Cardiac muscle cell (in vitro differentiated cells and primary cell): ENCODE measurements at regions not wholly inside any gene's neighbourhood (a gene's known extent, or its start where the extent isn't known, plus 50 kb on each side); places are given as distances from the start of the nearest gene placed in this dataset.

ENCODE experiments used
- DNase-seq, 2 donors: peaks; one replicate each; pipeline versions ENCODE4 v3.0.0 to v3.0.0-alpha.2; 2010 to 2017; ENCODE audit warnings: low read depth in 1 of 2, low spot score in 1 of 2
- H3K27ac ChIP-seq: fragments of 200-600 bp; sonication (generic); 2 replicates; pipeline ENCODE4 v1.5.1; 2016
- H3K27me3 ChIP-seq: fragments of 200-600 bp; sonication (generic); 2 replicates; pipeline ENCODE4 v1.6.0; 2016; ENCODE audit warnings: control low read depth
- H3K36me3 ChIP-seq: fragments of 200-600 bp; sonication (generic); 2 replicates; pipeline ENCODE4 v1.5.1; 2016; ENCODE audit warnings: control low read depth
- H3K4me1 ChIP-seq: fragments of 200-600 bp; sonication (generic); 2 replicates; pipeline ENCODE4 v1.8.1; 2017; ENCODE audit warnings: low read depth, mild to moderate bottlenecking, mixed run types
- H3K4me3 ChIP-seq: fragments of 200-600 bp; sonication (generic); 2 replicates; pipeline ENCODE4 v1.5.1; 2016; ENCODE audit warnings: mild to moderate bottlenecking
- H3K9me3 ChIP-seq: fragments of 200-600 bp; sonication (generic); 2 replicates; pipeline ENCODE4 v1.5.1; 2017; ENCODE audit warnings: low read depth, mild to moderate bottlenecking, control low read depth
- TF ChIP-seq, protein P1 (sequence below): IDR thresholded peaks from 2 replicates; pipeline ENCODE4 v1.5.1; 2012; ENCODE audit warnings: low read depth, mild to moderate bottlenecking, low read length

DNA sequence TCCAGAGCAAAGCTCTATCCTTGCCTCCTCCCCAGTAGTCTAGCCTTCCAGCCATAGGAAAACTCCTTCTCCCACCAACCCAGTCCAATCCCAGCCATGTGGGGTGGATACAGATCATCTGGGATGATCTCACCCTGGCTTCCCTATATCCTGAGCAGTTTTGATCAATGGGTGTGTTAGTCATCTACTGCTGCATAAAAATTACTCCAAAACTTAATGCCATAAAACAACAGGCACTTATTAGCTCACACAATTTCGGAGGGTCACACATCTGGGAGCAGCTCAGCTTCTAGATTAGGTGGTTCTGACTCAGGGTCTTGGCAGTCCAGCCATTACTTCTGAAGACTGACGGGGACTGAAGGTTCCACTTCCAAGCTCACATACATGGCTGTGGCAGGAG is 190.4 kb downstream of the SPP2 start:
- Histone ChIP-seq H3K27ac (no peak overlapping the region), H3K4me1 (no peaks in the 10 kb centered on the region), H3K36me3 (no peaks in the 10 kb centered on the region), H3K4me3 (no peak overlapping the region), H3K9me3 (no peaks in the 10 kb centered on the region), H3K27me3 (no peaks in the 10 kb centered on the region)
- DNase-seq, result no peak
- TF ChIP-seq, protein P1, sequence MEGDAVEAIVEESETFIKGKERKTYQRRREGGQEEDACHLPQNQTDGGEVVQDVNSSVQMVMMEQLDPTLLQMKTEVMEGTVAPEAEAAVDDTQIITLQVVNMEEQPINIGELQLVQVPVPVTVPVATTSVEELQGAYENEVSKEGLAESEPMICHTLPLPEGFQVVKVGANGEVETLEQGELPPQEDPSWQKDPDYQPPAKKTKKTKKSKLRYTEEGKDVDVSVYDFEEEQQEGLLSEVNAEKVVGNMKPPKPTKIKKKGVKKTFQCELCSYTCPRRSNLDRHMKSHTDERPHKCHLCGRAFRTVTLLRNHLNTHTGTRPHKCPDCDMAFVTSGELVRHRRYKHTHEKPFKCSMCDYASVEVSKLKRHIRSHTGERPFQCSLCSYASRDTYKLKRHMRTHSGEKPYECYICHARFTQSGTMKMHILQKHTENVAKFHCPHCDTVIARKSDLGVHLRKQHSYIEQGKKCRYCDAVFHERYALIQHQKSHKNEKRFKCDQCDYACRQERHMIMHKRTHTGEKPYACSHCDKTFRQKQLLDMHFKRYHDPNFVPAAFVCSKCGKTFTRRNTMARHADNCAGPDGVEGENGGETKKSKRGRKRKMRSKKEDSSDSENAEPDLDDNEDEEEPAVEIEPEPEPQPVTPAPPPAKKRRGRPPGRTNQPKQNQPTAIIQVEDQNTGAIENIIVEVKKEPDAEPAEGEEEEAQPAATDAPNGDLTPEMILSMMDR, result no peak

DNA sequence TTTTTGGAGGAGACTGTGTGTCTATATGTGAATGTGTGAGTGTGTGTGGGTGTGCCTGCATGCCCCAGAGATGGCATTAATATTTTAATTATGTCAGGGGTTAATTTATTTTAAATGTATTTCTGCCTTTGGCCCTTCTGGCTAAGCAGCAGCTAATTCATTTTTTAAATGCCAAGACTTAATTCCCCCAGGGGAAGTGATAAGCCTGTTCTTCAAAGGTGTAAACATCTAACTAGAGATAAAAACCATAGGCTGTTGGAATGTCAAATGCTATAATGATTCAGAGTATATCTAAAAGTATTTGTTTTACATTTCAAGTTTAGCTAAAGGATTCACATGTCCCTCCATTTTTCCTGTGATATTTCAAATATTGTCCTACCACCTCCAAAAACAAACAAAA is 184.7 kb downstream of the SPP2 start:
- TF ChIP-seq, protein P1, result no peak
- no peak for DNase-seq
- Histone ChIP-seq H3K36me3 (no peaks in the 10 kb centered on the region), H3K27ac (no peak overlapping the region), H3K4me1 (no peaks in the 10 kb centered on the region), H3K27me3 (no peaks in the 10 kb centered on the region), H3K9me3 (no peaks in the 10 kb centered on the region), H3K4me3 (no peak overlapping the region)

DNA sequence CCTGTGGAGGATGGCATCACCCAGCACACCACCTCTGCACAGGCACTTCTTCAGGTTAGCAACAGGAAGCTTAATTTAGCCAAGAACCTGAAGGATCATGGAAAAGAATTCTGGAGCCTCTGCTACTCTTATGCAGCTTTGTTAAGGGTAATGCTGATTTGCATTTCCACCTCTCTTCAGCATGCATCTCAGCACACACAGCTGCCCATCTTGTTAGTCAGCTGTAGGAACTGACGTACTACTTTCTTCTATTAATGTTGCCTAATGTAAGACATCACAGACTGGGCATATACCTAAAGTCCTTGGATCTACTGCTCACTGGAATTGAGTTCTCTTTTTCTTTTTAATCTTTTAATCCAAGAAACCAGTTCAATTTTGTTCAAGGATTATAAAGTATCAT is 181.0 kb downstream of the SPP2 start:
- no peaks in the 10 kb centered on the region for H3K4me1 ChIP-seq
- no peaks in the 10 kb centered on the region for H3K27me3 ChIP-seq
- H3K36me3 ChIP-seq, result no peaks in the 10 kb centered on the region
- H3K9me3 ChIP-seq, result no peaks in the 10 kb centered on the region
- no peak for DNase-seq
- TF ChIP-seq, protein P1, result no peak
- no peak overlapping the region for H3K4me3 ChIP-seq
- H3K27ac ChIP-seq, result no peak overlapping the region

DNA sequence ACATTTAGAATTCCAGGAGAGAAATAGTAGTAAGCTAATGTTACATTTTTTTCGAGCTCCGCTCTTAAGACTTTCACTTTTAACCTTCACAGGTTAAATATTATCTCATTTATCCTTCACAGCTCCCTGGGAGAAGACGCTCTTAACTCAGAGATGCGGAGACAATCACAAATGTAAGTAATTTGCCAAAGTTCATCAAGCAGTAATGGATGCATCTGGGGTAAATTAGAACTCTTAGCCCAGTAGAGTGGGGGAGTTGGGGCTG is 168.5 kb downstream of the SPP2 start:
- TF ChIP-seq, protein P1, result no peak
- H3K27ac ChIP-seq, result no peak overlapping the region

DNA sequence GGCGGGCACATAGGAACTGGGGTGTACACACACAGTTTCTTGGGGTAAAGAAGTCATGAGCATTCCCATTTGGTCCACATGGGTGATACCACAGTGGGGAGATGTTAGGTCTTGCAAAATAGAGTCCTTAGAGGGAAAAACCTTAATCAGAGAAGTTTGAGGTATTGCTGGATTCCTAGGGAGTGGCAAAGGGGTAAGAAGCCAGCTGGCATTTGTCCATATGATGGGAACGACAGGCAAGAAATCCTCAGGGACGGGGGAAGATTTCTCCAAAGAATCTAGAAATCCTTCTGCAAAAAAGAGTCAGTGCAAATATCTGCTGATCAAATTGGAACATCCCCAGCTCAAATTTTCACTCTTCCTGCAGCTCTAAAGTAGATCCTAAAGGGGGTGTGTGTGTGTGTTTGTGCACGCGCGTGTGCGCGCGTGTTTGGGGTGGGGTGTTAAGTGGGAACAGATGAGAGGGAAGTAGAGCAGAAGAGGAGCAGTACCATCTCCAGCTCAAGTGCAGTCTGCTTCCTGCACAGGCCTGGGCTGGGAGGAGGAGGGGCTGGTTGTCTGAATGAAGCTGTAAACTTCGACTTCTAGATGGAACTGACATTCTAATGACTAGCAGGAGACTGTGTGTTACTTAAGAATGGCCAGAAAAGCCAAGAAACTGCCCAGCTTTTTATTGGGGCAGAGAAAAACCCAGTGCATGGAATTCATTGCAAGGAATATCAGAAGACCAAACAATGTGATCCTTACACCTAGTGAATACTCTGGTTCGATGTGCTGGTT is 168.0 kb downstream of the SPP2 start:
- Histone ChIP-seq H3K9me3 (no peaks in the 10 kb centered on the region), H3K4me3 (no peak overlapping the region), H3K36me3 (no peaks in the 10 kb centered on the region), H3K27me3 (no peaks in the 10 kb centered on the region), H3K4me1 (no peaks in the 10 kb centered on the region), H3K27ac (no peak overlapping the region)
- DNase-seq, result peak; percentile 3 to 34
- TF ChIP-seq, protein P1, result no peak

More for the DNA sequence above, 168.5 kb downstream of the SPP2 start:
- no peaks in the 10 kb centered on the region for H3K27me3 ChIP-seq
- H3K4me1 ChIP-seq, result no peaks in the 10 kb centered on the region
- no peak for DNase-seq
- H3K4me3 ChIP-seq, result no peak overlapping the region
- H3K9me3 ChIP-seq, result no peaks in the 10 kb centered on the region
- H3K36me3 ChIP-seq, result no peaks in the 10 kb centered on the region

DNA sequence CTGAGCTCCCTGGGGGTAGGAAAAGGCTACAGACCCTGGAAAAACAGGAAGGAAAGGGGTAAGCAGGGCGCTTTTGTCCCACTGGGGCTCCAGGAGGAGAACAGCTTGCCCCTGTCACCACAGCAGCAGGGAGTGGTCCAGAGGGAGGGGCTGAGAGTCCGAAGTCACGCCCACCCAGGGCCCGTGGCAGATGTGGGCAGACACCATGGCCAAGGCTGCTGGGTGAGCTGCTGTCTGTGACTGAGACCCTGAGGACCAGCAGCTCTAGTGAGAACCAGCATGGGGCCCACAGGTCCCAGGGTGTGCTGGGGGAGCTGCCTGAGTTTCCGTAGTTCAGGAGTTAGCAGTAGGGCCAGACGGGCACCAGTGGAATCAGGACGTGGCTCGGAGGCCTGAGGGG is 162.0 kb downstream of the SPP2 start:
- H3K27ac ChIP-seq, result no peak overlapping the region
- no peaks in the 10 kb centered on the region for H3K27me3 ChIP-seq
- DNase-seq, result no peak
- TF ChIP-seq, protein P1, result no peak
- no peaks in the 10 kb centered on the region for H3K9me3 ChIP-seq
- H3K4me1 ChIP-seq, result peaks cover 16% of the 10 kb centered on the region
- no peaks in the 10 kb centered on the region for H3K36me3 ChIP-seq
- H3K4me3 ChIP-seq, result no peak overlapping the region
